HG03457 (cell line): ENCODE measurements at regions not wholly inside any gene's neighbourhood (a gene's known extent, or its start where the extent isn't known, plus 50 kb on each side); places are given as distances from the start of the nearest gene placed in this dataset.

Experiments
- ATAC-seq: cut with Tn5 transposase; IDR thresholded peaks from one replicate; pipeline ENCODE4 v1.9.1; 2021; ENCODE audit warnings: moderate number of reproducible peaks; ENCODE audit not compliant: unreplicated experiment

DNA sequence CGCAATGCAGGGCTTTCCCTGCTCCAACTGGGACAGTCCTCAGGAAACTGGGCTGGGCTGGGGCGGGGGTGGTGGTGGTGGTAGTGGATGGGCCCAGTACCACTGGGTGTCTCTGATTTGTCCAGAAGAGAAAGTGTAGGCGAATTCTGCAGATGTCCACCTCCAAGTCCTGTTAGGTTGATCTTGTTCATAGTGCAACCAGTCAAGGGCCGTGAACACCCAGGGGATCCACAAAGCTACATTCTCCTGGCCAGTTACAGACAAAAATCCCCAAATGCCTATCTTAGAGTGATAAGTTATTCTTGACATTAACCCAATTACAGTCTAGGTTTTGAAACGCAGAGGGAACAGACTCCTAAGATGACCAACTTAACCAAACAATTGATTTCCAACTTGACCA lies 97.5 kb upstream of the SHB start:
- no peak for ATAC-seq

DNA sequence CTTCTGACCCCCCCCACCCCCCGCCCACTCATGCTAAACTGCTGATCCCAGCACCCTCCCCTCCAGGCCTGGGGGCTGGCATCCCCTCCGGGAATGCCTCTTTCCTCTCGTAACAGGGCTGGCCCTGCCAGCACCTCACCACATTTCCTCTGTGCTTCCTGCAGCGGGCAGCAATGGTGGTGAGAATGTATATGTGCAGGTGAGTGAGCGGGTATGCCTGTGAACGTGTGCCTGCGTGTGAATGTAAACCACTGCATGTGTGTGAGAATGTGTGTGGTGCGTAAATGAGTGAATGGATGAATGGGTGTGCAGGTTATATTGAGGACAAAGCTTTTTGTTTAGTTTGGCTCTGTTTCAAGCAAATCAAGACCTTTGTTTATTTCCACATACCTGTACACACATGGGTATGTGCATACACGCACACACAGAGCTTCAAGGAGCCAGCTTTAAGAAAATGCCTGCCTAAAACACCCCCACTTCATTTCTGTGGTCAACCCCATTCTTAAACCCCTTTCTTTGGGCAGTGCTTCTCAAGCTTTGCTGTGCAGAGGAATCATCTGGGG lies 95.7 kb upstream of the SHB start:
- ATAC-seq, result no peak

DNA sequence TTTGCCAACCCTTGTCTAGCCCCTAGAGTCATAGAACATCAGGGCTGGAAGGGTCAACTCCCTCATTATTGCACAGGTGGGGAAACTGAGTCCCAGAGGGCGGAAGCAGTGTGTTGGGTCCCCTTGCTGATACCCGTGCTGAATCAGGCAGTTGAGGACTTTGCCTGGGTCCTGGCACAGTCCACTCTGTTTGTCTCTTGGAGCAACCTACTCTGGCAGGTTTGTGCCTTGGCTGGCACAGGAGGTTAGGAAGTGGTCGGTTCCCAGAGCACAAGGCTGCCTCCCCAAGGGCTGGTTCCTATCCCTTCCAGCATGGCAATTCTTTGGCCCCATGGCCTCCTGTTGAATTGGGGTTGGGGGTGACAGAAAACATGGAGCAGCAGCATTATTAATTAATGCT lies 94.5 kb upstream of the SHB start:
- no peak for ATAC-seq

DNA sequence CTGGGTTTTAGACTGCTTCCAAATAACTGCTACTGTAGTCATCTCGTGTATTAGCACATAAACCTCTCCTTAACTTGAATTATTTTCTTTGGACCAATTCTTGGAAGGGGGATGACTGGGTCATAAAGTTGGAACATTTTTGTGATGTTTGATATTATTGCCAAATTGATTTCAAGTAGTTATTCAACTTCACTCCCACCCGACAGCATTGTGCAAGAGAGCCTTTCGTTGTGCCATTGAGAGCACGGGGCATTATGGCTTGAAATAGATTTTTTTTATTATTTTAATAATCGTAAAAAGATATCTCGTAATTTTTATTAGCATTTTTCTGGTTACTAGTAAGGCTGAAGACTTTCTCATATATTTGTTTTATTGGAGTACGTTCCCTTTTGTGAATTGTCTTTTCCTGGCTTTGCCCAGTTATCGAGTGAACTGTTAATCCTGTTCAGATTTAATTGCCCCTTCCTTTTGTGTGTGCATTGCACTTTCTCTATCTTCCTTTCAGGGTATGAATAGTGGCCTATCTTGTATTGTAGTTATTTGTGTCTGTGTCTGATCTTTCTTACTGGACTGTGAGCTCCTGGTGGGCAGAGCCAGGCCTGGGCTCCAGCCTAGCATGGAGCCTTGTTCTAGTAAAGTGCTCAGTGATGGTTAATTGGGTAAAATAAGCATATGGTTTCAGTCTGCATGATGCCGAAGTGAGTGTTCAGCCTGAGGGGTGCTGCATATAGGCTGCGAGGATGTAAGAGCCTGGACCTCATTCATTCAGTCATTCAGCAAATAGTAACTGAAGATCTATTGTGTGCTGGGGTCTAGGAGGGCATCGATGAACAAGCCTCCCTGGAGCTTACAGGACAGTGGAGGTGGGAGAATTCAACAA lies 93.5 kb upstream of the SHB start:
- no peak for ATAC-seq

DNA sequence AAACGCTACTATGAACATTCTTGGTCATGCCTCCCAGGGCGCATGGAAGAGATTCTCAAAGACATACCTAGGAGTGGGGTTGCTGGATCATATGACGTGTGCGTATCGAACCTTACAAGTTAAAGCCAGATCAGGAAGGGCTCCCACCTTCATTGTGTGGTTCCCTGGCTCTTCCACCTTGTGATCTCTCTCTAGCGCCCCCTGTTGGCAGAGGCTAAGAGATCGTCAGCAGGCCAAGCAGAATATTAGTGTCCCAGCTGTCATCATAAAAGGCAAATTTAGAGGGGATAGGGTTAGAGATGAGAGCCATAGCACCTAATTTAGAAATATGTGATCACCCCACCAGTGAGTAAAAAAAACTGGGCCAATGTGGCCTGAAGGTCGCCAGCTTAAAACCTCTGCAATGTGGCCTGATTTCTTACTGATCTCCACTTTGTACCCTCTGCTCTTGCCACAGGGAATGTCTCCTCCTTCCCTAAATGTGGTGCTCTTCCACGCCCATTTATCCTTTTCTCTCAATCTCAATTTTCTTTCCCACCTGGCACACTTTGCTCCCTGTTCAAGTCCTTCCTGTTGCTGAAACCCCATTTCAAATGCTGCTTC lies 91.7 kb upstream of the SHB start:
- no peak for ATAC-seq

DNA sequence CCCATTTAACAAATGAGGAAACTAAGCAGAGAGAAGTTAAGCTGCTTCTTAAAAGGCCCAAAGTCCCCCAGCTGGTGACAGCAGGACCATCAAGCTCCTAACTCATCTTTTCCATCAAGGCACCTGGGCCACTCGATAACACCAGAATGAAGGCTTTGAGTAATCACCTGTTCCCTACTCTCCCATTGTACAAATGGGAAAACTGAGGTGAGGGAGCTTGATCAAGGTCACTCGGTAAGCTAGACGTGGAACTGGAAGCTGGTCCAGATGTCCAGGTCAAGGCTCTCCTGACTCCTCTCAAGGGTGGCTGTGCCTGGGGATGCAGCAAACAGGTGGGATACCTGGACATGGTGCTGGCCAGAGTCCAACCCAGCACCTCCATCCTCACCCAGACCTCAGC lies 90.6 kb upstream of the SHB start:
- no peak for ATAC-seq

DNA sequence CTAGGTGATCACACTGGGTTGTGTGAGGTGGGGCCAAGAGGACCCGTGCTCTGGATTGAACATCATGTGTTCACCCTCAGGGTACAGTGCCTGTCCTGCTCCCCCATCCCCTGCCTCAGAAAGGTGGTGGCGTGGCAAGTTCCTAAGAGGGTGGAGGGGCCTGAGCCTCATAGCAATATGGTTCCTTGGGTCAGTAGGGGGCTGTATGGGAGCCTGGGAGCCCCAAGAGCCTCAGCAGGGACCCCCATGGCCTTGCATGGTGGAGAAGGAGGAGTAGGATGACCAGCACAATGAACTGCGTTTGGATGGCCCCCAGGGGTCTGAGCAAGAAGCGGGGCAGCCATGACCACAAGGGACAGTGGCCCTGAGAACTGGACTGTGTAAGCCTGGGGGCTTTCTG lies 89.6 kb upstream of the SHB start:
- ATAC-seq, result no peak

DNA sequence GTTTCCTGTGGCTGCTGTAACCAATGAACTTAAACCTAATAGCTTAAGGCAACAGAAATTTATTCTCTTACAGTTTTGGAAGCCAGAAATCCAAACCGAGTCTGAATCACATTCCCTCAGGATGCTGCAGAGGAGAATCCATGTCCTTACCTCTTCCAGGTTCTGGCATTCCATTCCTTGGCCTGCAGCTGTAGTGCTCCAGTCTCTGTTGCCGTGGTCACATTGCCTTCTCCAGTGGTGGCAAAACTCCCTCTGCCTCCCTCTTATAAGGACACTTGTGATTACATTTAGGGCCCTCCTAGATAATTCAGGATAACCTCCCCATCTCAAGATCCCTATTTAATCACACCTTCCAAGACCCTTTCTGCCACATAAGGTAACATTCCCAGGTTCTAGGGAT lies 88.7 kb upstream of the SHB start:
- ATAC-seq, result no peak

DNA sequence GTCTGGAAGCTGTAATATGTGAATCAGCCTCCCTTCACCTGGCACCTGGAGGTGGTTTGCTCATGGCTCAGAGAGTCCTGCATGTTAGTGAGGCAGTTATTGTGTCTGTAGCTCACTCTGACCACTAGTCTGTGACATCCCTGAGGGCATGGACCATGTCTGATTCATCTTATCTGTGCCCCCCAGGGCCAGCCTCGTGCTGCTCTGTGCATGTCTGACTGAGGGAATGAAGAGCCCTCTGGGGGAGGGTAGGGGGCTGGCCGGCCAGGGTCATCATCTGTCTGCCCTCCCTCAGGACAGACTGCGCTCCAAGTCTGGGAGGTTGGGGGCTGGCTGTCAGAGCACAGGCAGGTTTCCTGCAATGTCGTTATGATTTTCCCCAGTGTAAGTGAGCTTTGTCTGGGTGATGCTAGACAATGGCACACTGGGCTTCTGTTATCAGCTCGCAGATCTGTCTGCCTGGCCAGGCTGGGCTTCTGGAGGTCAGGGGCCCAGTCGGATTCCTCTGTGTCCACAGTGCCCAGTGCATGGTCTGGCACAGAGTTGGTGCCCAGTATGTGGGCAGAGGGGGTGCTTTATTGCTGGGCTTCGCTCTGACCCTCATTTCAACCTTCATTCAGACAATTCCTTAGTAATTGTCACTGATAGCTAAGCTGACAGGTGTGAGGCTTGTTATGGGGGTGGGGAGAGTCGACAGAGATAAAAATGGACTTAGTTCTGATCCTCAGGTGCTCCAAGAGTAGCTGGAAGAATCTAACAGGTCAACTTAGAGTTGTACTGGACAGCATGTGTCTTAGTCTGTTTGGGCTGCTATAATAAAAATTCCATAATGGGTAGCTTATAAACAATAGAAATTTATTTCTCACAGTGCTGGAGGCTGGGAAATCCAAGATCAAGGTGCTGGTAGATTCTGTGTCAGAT lies 85.7 kb upstream of the SHB start:
- ATAC-seq, result no peak

DNA sequence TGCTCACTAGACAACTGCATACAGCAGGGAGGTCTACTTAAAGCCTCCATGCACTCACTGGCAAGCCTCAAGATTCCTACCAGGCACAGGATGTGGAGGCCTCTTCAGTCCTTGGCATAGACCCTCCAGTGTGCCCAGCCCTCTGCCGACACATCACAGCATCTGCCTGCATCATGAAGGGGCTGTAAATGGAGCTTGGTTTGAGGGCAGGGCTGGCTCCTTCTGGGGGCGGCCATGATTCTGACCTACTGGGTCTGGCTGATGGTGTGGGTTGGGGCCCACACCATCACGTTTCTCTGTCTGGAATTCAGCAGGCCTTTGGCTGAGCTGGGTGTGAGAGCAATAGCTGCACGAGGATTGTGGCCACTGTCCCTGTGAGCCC lies 84.9 kb upstream of the SHB start:
- ATAC-seq, result no peak

DNA sequence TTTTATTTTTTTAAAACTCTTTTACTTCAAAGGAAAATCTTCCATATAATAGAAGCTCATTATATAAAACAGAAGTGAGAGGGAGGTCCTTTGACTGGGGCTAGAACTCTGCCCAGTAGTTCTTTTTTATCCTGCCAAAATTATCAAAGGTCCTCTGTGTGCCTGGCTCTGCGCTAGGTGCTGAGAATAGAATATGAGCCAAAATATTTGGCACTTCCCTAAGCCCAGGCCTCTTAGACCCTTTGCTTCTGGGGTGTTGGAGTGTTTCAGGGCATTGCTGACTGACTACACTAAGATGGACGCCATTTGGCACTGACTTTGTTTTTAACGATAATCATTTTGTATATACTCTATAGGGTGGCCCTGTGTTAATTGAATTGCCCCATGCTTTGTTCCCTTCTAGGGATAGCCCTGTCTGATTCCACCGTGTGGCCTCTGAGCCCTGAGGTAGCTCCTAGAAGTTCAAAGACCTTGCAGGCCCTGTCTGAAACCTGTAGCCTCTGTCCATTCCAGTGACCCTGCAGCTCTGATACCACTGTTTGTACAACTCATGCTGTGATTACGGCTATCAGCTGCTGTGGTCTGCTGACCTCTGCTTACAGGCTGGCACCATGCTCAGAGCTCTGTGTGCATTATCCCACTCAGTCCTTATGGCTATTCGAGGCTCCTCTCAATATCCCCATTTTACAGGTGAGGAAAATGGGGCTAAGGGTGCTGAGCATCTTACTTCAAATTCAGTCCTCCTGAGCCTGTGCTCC lies 84.3 kb upstream of the SHB start:
- no peak for ATAC-seq

DNA sequence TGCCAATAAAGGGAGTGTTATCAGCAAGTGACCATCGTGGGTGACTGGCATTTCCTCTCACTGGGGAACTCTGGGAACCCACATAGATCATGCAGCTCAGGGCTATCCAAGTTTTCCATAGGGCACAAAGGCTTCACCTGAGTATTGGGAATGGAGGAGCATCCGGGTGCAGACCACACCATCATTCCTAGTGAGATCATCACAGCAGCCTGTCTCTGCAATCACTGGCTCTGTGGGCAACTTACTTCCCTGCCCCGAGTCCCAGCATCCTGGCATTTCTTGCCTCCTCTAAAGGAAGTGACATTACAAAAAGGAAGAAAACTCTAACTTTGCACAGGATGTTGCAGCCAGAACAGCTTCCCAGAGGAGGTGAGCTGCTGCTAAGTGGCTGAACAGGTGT lies 80.6 kb upstream of the SHB start:
- no peak for ATAC-seq

DNA sequence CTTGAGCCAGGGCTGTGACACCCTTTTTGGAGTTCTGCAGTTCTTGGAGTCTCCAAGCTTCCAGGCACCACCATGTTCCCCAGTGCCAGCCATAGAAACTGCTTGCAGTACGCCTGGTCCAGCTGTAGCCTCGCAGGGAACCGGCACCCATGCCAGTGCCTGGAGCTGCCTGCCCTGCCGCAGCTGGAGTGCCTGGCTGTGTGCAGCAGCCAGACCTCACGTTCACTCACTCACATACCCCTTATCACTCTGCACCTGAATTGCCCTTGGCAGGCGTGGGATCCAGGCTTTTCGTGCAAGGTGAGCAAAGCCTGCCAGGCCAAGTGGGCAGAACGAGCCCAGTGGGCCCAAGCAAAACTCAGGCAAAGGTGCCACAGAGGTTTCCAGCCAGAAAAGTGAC lies 77.8 kb upstream of the SHB start:
- no peak for ATAC-seq

DNA sequence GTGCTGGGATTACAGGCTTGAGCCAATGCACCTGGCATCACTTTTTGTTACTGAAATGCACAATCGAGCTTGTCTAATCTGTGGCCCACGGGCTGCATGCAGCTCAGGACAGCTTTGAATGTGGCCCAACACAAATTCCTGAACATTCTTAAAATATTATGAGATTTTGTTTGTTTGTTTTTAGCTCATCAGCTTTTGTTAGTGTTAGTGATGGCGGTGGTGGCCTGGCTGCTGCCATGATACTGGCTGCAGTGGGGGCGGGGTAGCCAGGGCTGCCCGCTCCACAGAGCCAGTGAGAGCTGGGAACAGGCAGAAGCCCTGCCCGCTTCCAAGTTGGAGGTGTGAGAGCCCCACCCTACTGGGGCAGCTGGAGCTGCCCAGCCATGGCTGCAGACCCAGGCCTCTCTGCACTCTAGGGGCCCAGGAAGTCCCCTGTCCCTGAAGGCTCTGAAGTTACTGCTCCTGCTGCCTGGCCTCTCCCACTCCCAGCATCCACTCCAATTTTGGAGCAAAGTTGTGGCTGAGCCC lies 76.6 kb upstream of the SHB start:
- ATAC-seq, result no peak

DNA sequence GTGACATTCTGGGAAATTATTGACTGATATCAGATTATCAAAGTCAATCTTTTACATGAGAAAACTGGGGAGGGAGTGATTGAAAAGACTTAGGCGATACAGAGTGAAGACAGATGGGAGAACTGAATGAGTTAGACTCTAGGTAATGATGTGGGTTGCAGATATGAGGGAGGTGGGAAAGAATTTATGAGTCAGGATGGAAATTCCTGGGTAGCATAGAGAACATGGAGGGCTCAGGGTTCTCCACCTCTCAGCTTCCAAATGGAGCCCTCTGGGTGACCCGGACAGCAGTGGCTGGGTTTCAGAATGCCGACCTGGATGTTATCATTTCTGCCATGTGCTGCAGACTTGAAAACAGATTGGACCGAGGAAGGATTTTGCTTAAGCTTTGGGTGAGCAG lies 75.4 kb upstream of the SHB start:
- ATAC-seq, result no peak

DNA sequence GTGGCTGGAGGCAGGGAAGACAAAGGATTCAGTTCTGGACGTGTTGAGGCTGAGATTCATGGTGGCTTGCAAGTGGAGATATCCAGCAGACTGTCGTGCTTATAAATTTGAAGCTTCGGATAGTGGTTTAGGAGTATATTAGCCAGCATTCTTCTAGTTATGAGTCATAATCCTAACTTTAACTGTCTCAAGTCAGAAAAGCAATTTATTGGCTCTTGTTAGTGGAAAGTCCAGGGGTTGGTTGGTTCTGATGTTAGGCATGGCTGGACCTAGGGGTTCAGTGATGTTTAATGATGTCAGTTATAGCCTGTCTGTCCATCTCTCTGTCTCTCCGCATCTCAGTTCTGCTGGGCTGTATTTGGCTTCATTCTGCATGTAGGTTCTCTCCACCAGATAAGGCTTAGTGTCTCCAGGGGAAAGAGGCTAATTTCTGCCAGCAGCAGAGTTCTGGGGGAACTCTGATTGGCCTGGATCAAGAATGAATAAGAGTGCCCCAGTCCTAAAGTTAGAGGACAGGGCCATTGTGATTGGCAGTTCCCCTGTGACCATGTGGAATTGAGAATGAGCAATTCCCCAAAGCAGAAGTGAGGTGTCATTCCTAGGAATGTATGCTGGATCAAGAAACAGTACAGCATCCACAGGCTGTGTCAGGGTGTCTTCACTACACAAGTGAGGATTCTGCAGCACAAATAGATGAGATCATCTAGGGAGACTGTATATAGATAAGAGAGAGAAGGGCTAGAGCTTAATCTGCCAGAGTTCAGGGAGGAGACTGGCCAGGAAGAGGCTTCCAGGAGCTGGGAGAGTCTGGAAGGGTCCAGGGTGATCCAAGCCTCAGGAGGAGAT lies 72.9 kb upstream of the SHB start:
- ATAC-seq, result no peak

DNA sequence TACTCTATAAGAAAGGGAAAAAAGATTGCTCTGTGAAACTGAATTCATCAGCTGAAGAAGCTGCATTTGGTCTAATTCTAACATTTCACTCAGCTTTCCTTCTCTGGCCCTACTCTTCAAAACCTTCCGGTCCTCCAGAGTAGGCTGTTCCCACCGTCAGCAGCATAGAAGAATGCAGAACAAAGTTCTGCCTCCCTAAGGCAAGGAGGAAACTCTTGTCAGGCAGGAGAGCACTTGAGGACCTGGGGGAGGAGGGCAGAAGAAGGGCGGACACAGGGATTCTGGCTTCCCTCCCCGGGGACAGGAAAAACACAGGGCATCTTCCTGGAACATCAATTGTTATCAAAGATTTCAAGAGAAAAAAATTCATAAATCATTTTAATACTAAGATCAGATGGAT lies 69.2 kb upstream of the SHB start:
- no peak for ATAC-seq

DNA sequence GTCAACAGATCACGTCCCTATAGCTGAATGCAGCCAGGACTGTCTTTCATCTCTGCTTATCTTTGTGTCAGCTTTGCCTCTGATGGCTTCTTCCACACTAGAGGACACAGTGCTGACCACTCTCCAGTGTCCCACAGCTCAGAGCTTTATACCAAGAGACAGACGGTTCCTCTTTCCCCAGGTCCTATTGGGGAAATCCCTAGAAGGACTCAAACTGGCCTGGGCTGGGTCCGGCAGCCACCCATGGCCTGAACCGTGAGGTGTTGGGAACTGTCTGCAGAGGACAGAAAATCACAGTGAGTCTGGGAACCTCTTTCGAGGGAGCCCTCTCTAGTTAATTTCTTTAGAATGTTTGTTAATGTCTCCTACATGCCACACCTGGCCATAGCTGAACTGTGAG lies 68.3 kb upstream of the SHB start:
- ATAC-seq, result no peak

DNA sequence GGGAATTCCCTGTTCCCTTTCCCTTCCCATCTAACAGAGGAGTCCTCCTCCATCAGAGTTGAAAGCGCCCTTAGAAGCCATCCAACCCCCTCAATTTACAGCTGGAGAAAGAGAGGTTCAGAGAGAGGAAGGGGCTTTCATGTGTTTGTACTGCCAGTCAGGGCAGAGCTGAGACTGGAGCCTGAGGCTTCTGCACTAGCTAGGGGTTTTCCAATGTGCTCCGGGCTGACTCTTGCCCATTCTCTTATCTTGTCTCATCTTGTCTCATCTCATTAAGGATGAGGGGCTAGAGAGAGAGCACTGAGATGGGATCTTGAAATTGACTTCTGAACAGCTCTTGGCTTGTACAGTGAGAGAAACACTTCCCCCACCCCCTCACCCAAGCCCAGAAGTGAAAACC lies 67.4 kb upstream of the SHB start:
- ATAC-seq, result no peak
